Kidney epithelial cell (primary cell): ENCODE measurements at regions not wholly inside any gene's neighbourhood (a gene's known extent, or its start where the extent isn't known, plus 50 kb on each side); places are given as distances from the start of the nearest gene placed in this dataset.

Source experiments
- DNase-seq: peaks from one replicate; pipeline ENCODE4 v3.0.0-alpha.2; 2010; ENCODE audit warnings: low read depth
- H3K27me3 ChIP-seq: 2 replicates; pipeline ENCODE4 v1.6.0; 2011; ENCODE audit warnings: low read length; ENCODE audit not compliant: control insufficient read depth, insufficient read depth
- H3K36me3 ChIP-seq: 2 replicates; pipeline ENCODE4 v1.5.1; 2011; ENCODE audit warnings: low read length; ENCODE audit not compliant: control insufficient read depth, insufficient read depth
- H3K4me3 ChIP-seq: 2 replicates; pipeline ENCODE4 v1.5.1; 2011; ENCODE audit warnings: low read depth, mild to moderate bottlenecking, control low read depth, low read length
- CTCF ChIP-seq: IDR thresholded peaks from 2 replicates; pipeline ENCODE4 v1.5.1; 2011; ENCODE audit warnings: mild to moderate bottlenecking, moderate library complexity, low read length, control low read depth, inconsistent platforms; ENCODE audit not compliant: insufficient read depth, poor library complexity, severe bottlenecking

- Histone ChIP-seq H3K4me3 (no peak overlapping the region), H3K36me3 (no peaks in the 10 kb centered on the region), H3K27me3 (no peaks in the 10 kb centered on the region)
- no peak for DNase-seq
- no peak for TF ChIP-seq CTCF
Measured at GRCh38 chr21:14880922-14881321, 183.9 kb downstream of the NRIP1 start.

DNA sequence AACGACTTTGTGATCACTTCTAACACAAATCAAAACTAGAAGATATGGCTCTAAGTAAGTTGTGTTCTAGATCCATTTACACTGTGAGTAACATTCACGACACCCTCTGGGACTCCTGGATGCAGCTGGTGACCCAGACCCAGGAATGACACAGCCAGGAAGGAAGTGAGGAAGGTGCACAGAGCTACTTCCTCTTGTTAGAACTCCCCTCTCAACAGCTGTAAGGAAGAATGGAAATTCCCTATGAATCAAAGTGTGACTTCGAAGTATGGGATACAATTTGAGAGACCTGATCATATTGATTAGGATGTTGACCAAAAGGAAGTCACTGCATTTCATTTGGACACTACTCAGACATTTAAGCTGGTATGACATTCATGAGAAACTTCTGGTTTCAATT, 185.3 kb downstream of the NRIP1 start:
- no peak for DNase-seq

DNA sequence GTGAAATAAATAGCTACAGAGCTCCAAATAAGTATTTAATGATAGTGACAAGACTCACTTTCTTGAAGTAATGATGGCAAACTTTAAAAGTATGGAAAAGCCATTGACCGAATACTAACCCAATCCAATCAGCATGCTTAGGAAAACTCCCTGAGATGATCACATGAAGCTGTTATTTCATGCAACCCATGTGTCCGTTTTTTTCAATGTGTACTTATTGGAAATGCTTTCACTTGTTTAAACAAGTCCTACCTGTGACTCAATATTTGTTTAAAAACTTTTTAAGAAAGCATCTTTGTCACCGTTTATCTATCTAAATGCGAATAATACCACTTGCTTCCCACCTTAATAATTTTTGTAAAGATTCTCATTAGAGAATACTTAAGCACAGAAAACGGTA, 185.8 kb downstream of the NRIP1 start:
- H3K4me3 ChIP-seq, result no peak overlapping the region
- TF ChIP-seq CTCF, result no peak
- H3K36me3 ChIP-seq, result no peaks in the 10 kb centered on the region
- no peaks in the 10 kb centered on the region for H3K27me3 ChIP-seq
- DNase-seq, result no peak

More for the DNA sequence above, 185.3 kb downstream of the NRIP1 start:
- no peak for TF ChIP-seq CTCF
- no peak overlapping the region for H3K4me3 ChIP-seq
- no peaks in the 10 kb centered on the region for H3K36me3 ChIP-seq
- H3K27me3 ChIP-seq, result no peaks in the 10 kb centered on the region

GRCh38 chr21:14877581-14878228, 187.1 kb downstream of the NRIP1 start:
- H3K36me3 ChIP-seq, result no peaks in the 10 kb centered on the region
- DNase-seq, result no peak
- no peak for TF ChIP-seq CTCF
- no peak overlapping the region for H3K4me3 ChIP-seq
- H3K27me3 ChIP-seq, result no peaks in the 10 kb centered on the region

DNA sequence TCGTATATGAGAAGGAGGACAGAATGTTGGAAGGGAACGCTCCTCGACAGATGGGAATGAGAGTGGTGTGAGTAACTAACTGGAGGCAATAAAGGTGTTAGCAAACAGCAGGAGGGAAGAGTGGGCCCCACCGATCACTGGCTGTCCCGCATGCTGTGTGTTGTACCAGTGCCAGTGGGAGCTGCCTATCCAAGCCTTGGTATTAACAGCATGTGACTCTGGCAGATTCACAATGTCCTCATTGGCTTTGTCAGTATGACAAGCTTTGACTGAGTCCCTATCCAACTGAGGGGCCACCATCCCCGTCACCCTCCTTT, 188.3 kb downstream of the NRIP1 start:
- H3K4me3 ChIP-seq, result no peak overlapping the region
- H3K27me3 ChIP-seq, result no peaks in the 10 kb centered on the region
- TF ChIP-seq CTCF, result no peak
- H3K36me3 ChIP-seq, result no peaks in the 10 kb centered on the region
- DNase-seq, result no peak
